HFFc6 (cell line): ENCODE measurements at regions not wholly inside any gene's neighbourhood (a gene's known extent, or its start where the extent isn't known, plus 50 kb on each side); places are given as distances from the start of the nearest gene placed in this dataset.

Experiments used
- DNase-seq: peaks from one replicate; pipeline ENCODE4 v3.0.0-alpha.2; 2018
- H3K27ac Mint-ChIP-seq: 2 replicates; pipeline ENCODE4 v1.8.0; 2020; ENCODE audit warnings: mild to moderate bottlenecking, mixed read lengths
- H3K27me3 Mint-ChIP-seq: 2 replicates; pipeline ENCODE4 v1.8.0; 2021; ENCODE audit warnings: mild to moderate bottlenecking, moderate library complexity, mixed read lengths; ENCODE audit not compliant: insufficient read depth
- H3K36me3 Mint-ChIP-seq: 2 replicates; pipeline ENCODE4 v1.8.0; 2021; ENCODE audit warnings: low read depth, mixed read lengths
- H3K4me1 Mint-ChIP-seq: 2 replicates; pipeline ENCODE4 v1.8.0; 2020; ENCODE audit warnings: low read depth, mixed read lengths
- H3K4me3 Mint-ChIP-seq: 2 replicates; pipeline ENCODE4 v1.8.0; 2020; ENCODE audit warnings: mild to moderate bottlenecking, moderate library complexity, mixed read lengths
- H3K9me3 Mint-ChIP-seq: 2 replicates; pipeline ENCODE4 v1.8.0; 2020; ENCODE audit warnings: mild to moderate bottlenecking, mixed read lengths
- CTCF ChIP-seq: fragments of 200-600 bp; sonication (generic); IDR thresholded peaks from 2 replicates; pipeline ENCODE4 v1.5.0; 2021; ENCODE audit warnings: antibody characterized with exemption, mild to moderate bottlenecking

- Mint-ChIP-seq H3K27me3 (no peaks in the 10 kb centered on the region), H3K4me1 (no peaks in the 10 kb centered on the region), H3K9me3 (peaks cover 6% of the 10 kb centered on the region; the same call in 1 of the 2 replicates), H3K4me3 (no peak overlapping the region), H3K36me3 (peaks cover 6% of the 10 kb centered on the region; the same call in 1 of the 2 replicates), H3K27ac (no peak overlapping the region)
- no peak for TF ChIP-seq CTCF
- no peak for DNase-seq
These were observed 86.4 kb upstream of the CHRDL1 start for GRCh38 chrX:110881971-110882370.

- H3K4me3 Mint-ChIP-seq = no peak overlapping the region
- H3K27me3 Mint-ChIP-seq = no peaks in the 10 kb centered on the region
- TF ChIP-seq CTCF = no peak
- peaks cover 6% of the 10 kb centered on the region; the same call in 1 of the 2 replicates for H3K36me3 Mint-ChIP-seq
- no peaks in the 10 kb centered on the region for H3K4me1 Mint-ChIP-seq
- DNase-seq = no peak
- no peak overlapping the region for H3K27ac Mint-ChIP-seq
- H3K9me3 Mint-ChIP-seq = peaks cover 6% of the 10 kb centered on the region; the same call in 1 of the 2 replicates
These were observed 81.7 kb upstream of the CHRDL1 start for GRCh38 chrX:110877326-110877725.

- Mint-ChIP-seq H3K27ac (no peak overlapping the region), H3K27me3 (peaks cover 2% of the 10 kb centered on the region; the same call in 1 of the 2 replicates), H3K9me3 (no peaks in the 10 kb centered on the region), H3K4me3 (no peak overlapping the region), H3K36me3 (no peaks in the 10 kb centered on the region), H3K4me1 (no peaks in the 10 kb centered on the region)
- no peak for TF ChIP-seq CTCF
- no peak for DNase-seq
These were observed 76.2 kb upstream of the CHRDL1 start for GRCh38 chrX:110871839-110872238.

GRCh38 chrX:110866421-110866820, 70.8 kb upstream of the CHRDL1 start:
- no peaks in the 10 kb centered on the region for H3K36me3 Mint-ChIP-seq
- no peaks in the 10 kb centered on the region for H3K4me1 Mint-ChIP-seq
- no peak overlapping the region for H3K4me3 Mint-ChIP-seq
- no peak overlapping the region for H3K27ac Mint-ChIP-seq
- DNase-seq = no peak
- TF ChIP-seq CTCF = no peak
- no peaks in the 10 kb centered on the region for H3K9me3 Mint-ChIP-seq
- peaks cover 3% of the 10 kb centered on the region; the same call in 1 of the 2 replicates for H3K27me3 Mint-ChIP-seq

- Mint-ChIP-seq H3K4me3 (no peak overlapping the region), H3K4me1 (no peaks in the 10 kb centered on the region), H3K36me3 (no peaks in the 10 kb centered on the region), H3K27me3 (peaks cover 3% of the 10 kb centered on the region), H3K9me3 (no peaks in the 10 kb centered on the region), H3K27ac (no peak overlapping the region)
- no peak for DNase-seq
- no peak for TF ChIP-seq CTCF
These were observed 68.3 kb upstream of the CHRDL1 start for GRCh38 chrX:110863883-110864282.

GRCh38 chrX:110858565-110858964, 62.9 kb upstream of the CHRDL1 start:
- H3K4me3 Mint-ChIP-seq = no peak overlapping the region
- no peak for DNase-seq
- no peaks in the 10 kb centered on the region for H3K4me1 Mint-ChIP-seq
- H3K27ac Mint-ChIP-seq = no peak overlapping the region
- no peak for TF ChIP-seq CTCF
- H3K36me3 Mint-ChIP-seq = no peaks in the 10 kb centered on the region
- H3K27me3 Mint-ChIP-seq = peaks cover 9% of the 10 kb centered on the region
- no peaks in the 10 kb centered on the region for H3K9me3 Mint-ChIP-seq
